Osteocyte (in vitro differentiated cells): ENCODE measurements at regions not wholly inside any gene's neighbourhood (a gene's known extent, or its start where the extent isn't known, plus 50 kb on each side); places are given as distances from the start of the nearest gene placed in this dataset.

Source experiments
- DNase-seq: peaks from one replicate; pipeline ENCODE4 v3.0.0; 2021; ENCODE audit warnings: mixed read lengths; ENCODE audit not compliant: unreplicated experiment; ENCODE audit errors: extremely low spot score
- H3K27ac Mint-ChIP-seq: one replicate; pipeline ENCODE4 v1.8.0; 2021; ENCODE audit warnings: mild to moderate bottlenecking, mixed read lengths; ENCODE audit not compliant: unreplicated experiment
- H3K27me3 Mint-ChIP-seq: one replicate; pipeline ENCODE4 v1.8.0; 2021; ENCODE audit warnings: mixed read lengths; ENCODE audit not compliant: unreplicated experiment
- H3K36me3 Mint-ChIP-seq: one replicate; pipeline ENCODE4 v1.8.0; 2021; ENCODE audit warnings: mixed read lengths; ENCODE audit not compliant: unreplicated experiment
- H3K4me1 Mint-ChIP-seq: one replicate; pipeline ENCODE4 v1.8.0; 2021; ENCODE audit warnings: mixed read lengths; ENCODE audit not compliant: unreplicated experiment
- H3K4me3 Mint-ChIP-seq: one replicate; pipeline ENCODE4 v1.8.0; 2021; ENCODE audit warnings: mild to moderate bottlenecking, moderate library complexity, mixed read lengths; ENCODE audit not compliant: unreplicated experiment
- H3K9me3 Mint-ChIP-seq: one replicate; pipeline ENCODE4 v1.8.0; 2021; ENCODE audit warnings: mixed read lengths; ENCODE audit not compliant: unreplicated experiment
- TF ChIP-seq, protein P1 (sequence below): fragments of 200-600 bp; sonication (generic); IDR thresholded peaks from 2 replicates; pipeline ENCODE4 v1.5.0; 2021; ENCODE audit warnings: antibody characterized with exemption, mild to moderate bottlenecking, moderate library complexity

DNA sequence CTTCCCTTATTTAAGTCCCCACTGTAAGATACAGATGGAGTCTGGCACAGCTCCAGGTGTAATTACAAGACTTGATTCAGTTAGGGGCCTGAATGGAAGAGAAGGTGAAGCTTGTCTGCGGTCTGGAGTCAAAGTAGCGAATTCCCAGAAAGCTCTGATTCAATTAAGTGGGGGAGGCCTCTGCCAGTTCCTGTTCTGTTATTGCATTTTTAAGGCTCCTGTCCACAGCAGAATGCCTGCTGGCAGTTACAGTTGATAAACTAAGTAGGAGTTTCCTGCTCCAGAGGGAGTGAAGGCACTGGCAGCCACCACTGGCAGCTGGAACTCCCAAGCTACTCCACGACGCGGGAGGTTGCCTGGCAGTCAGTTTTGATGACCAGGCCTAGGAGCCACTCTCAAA is 181.1 kb downstream of the SOCS6 start:
- H3K4me1 Mint-ChIP-seq: no peaks in the 10 kb centered on the region
- H3K36me3 Mint-ChIP-seq: no peaks in the 10 kb centered on the region
- H3K27me3 Mint-ChIP-seq: peaks cover 19% of the 10 kb centered on the region
- TF ChIP-seq, protein P1, sequence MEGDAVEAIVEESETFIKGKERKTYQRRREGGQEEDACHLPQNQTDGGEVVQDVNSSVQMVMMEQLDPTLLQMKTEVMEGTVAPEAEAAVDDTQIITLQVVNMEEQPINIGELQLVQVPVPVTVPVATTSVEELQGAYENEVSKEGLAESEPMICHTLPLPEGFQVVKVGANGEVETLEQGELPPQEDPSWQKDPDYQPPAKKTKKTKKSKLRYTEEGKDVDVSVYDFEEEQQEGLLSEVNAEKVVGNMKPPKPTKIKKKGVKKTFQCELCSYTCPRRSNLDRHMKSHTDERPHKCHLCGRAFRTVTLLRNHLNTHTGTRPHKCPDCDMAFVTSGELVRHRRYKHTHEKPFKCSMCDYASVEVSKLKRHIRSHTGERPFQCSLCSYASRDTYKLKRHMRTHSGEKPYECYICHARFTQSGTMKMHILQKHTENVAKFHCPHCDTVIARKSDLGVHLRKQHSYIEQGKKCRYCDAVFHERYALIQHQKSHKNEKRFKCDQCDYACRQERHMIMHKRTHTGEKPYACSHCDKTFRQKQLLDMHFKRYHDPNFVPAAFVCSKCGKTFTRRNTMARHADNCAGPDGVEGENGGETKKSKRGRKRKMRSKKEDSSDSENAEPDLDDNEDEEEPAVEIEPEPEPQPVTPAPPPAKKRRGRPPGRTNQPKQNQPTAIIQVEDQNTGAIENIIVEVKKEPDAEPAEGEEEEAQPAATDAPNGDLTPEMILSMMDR: no peak
- no peak overlapping the region for H3K4me3 Mint-ChIP-seq
- H3K27ac Mint-ChIP-seq: no peak overlapping the region
- DNase-seq: no peak
- H3K9me3 Mint-ChIP-seq: no peaks in the 10 kb centered on the region

DNA sequence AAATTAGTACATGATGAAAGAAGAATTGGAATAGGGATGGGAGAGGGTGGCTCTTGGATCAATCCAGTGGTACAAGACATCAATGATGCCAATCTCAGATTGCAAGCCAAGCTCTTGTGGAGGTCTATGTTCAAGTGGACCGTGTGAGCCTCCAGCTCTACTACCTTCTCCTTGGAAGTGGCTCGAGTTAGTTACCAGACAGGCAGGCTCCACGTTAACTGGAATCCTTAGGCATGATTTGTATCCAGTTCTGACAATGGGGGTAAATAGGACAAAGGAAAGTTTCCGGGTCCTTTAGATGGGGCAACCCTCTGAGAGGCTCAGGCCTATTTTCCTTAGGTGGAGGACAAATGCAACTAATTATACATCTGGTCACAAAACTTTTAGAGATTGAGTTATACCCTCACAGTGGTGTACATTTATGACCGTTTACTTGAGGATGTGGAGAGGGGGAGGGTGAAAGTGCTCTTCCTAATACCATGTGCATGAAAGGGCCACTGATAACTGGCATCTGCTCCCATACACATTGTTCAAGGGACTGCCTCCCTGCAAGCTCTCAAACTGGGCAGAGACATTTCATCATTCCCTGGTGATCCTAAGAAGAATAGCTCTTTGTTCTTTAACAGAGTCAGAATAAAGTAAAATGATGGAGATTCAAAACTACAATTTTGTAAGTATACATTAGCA is 180.2 kb downstream of the SOCS6 start:
- TF ChIP-seq, protein P1: no peak
- DNase-seq: no peak
- peaks cover 20% of the 10 kb centered on the region for H3K27me3 Mint-ChIP-seq
- H3K36me3 Mint-ChIP-seq: no peaks in the 10 kb centered on the region
- no peak overlapping the region for H3K4me3 Mint-ChIP-seq
- no peaks in the 10 kb centered on the region for H3K9me3 Mint-ChIP-seq
- no peak overlapping the region for H3K27ac Mint-ChIP-seq
- H3K4me1 Mint-ChIP-seq: peaks cover 7% of the 10 kb centered on the region

DNA sequence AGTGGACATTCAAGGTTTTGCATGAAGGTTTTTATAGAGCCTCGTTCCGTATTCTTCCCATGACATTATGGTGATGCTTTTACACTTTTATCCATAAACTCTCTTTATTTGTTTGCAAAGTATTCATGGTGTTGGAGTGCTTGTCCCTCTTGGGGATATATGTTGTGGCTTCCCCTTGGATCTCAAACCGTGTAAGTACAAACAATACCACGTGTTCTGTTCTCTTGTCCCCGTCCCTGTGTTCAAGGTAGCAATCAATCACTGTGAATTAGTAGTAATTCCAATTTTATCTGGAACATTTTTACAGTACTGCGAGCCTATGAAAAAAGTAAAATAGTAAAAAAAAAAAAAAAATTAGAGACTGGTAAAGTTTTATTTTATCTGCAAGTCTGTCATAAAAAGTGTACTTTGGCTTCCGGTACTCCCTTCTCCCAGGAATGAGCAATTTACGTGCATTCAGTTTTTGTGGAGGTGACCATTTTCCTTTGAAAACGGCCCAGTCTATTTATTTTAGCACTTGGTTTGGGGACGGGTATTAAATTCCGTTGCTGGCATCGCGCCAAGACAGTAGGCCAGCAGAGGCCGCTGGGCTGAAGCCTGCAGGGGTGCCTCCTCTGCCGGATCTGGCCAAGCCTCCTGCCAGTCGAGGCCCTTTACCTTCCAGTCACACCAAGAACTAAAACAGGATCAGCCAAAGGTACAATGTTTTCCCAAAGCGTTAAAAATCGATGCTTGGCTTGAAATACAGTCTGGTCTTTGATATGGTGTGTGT is 175.7 kb downstream of the SOCS6 start:
- H3K36me3 Mint-ChIP-seq: no peaks in the 10 kb centered on the region
- peaks cover 29% of the 10 kb centered on the region for H3K27me3 Mint-ChIP-seq
- no peak overlapping the region for H3K27ac Mint-ChIP-seq
- DNase-seq: peak; percentile 88
- H3K4me3 Mint-ChIP-seq: peak overlapping the region; percentile 72
- TF ChIP-seq, protein P1: peak; percentile 44
- no peaks in the 10 kb centered on the region for H3K9me3 Mint-ChIP-seq
- peaks cover 7% of the 10 kb centered on the region for H3K4me1 Mint-ChIP-seq

DNA sequence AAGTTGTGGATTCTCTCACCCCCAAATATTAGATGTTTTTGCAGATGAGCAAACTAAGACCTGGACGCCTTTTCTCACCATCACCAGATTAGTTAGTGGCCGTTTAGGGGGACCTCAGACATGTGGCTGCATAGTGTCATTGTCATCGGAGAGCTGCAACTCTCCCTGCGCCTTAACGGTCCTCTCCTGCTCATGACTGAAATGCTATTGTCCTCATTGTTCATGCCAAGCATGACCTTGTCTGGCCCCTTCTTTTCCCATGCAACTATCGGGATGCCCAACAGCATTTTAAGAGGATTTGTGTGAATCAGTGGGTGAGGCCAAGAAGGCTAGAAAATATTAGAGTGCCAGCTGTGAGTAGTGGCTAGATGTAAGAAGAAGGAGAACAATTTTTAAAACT is 174.2 kb downstream of the SOCS6 start:
- Mint-ChIP-seq H3K27ac (no peak overlapping the region), H3K27me3 (peaks cover 30% of the 10 kb centered on the region), H3K4me1 (peaks cover 7% of the 10 kb centered on the region), H3K4me3 (no peak overlapping the region), H3K36me3 (no peaks in the 10 kb centered on the region), H3K9me3 (no peaks in the 10 kb centered on the region)
- TF ChIP-seq, protein P1: no peak
- no peak for DNase-seq

DNA sequence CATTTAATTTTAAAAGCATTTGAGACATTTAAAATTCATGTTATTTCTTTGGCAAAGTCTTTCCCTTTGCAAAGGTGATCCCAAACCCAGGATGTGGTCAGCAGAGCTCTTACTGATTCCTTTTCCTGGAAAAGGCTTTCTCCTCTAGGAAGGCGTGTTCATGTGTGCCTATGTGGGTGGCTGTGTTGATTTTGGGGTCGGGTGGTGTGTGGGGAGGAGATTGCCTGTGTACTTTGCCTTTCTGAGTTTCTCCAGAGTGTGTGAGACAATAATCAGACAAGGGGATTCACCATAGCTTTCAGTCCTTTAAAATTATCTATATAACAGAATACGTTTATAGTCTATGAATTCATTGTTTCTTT is 173.2 kb downstream of the SOCS6 start:
- H3K36me3 Mint-ChIP-seq: no peaks in the 10 kb centered on the region

More for the DNA sequence above, 173.2 kb downstream of the SOCS6 start:
- TF ChIP-seq, protein P1: no peak
- H3K4me3 Mint-ChIP-seq: no peak overlapping the region
- peaks cover 34% of the 10 kb centered on the region for H3K27me3 Mint-ChIP-seq
- no peaks in the 10 kb centered on the region for H3K9me3 Mint-ChIP-seq
- H3K4me1 Mint-ChIP-seq: peaks cover 7% of the 10 kb centered on the region
- H3K27ac Mint-ChIP-seq: no peak overlapping the region
- no peak for DNase-seq
